ENCODE measurements at regions not wholly inside any gene's neighbourhood (a gene's known extent, or its start where the extent isn't known, plus 50 kb on each side); places are given as distances from the start of the nearest gene placed in this dataset.

- TF ChIP-seq GATA1 (IDR thresholded peaks at IDR 0.05; ENCODE audit: low read depth, low read length): no peak
- TF ChIP-seq POLR2A (IDR thresholded peaks at IDR 0.05; ENCODE audit: low read length): no peak
- no peak for DNase-seq
These were observed 57.2 kb upstream of the TNP1 start for GRCh38 chr2:216916956-216917650.

GRCh38 chr2:216915557-216916150 is 55.8 kb upstream of the TNP1 start:
- TF ChIP-seq GATA1 (IDR thresholded peaks at IDR 0.05; ENCODE audit: low read depth, low read length): no peak
- no peak for TF ChIP-seq POLR2A (IDR thresholded peaks at IDR 0.05; ENCODE audit: low read length)
- DNase-seq: no peak

- TF ChIP-seq POLR2A (IDR thresholded peaks at IDR 0.05; ENCODE audit: low read length): no peak
- no peak for TF ChIP-seq GATA1 (IDR thresholded peaks at IDR 0.05; ENCODE audit: low read depth, low read length)
- DNase-seq: no peak
These were observed 54.6 kb upstream of the TNP1 start for GRCh38 chr2:216914491-216914890.

- TF ChIP-seq GATA1 (IDR thresholded peaks at IDR 0.05; ENCODE audit: low read depth, low read length): no peak
- no peak for TF ChIP-seq POLR2A (IDR thresholded peaks at IDR 0.05; ENCODE audit: low read length)
- no peak for DNase-seq
These were observed 52.0 kb upstream of the TNP1 start for GRCh38 chr2:216911886-216912285.

- TF ChIP-seq POLR2A (IDR thresholded peaks at IDR 0.05; ENCODE audit: low read length): no peak
- peak; percentile 47 to 85 for DNase-seq
These were observed 51.1 kb upstream of the TNP1 start for GRCh38 chr2:216911008-216911407.

- TF ChIP-seq POLR2A (IDR thresholded peaks at IDR 0.05; ENCODE audit: low read length) (no peak), GATA1 (IDR thresholded peaks at IDR 0.05; ENCODE audit: low read depth, low read length) (no peak)
These were observed 49.8 kb upstream of the TNP1 start for GRCh38 chr2:216909541-216910210.

More at GRCh38 chr2:216909541-216910210, 49.8 kb upstream of the TNP1 start:
- DNase-seq: no peak
